OCI-LY7 (cell line): ENCODE measurements at regions not wholly inside any gene's neighbourhood (a gene's known extent, or its start where the extent isn't known, plus 50 kb on each side); places are given as distances from the start of the nearest gene placed in this dataset.

ENCODE experiments used
- BruUV-seq: library from RNA; stranded (reverse); fragments of 400-500 nt; replicated peaks from 2 replicates; lab custom pipeline; 2021; lab: Mats Ljungman, UMichigan
- CTCF ChIA-PET: fragments of 300-600 bp; sonication (Branson Sonifier 250); formaldehyde crosslinking; loops from one replicate; lab custom pipeline; 2022; ENCODE audit warnings: antibody characterized with exemption; ENCODE audit not compliant: unreplicated experiment; lab: Charles Lee
- POLR2A ChIA-PET: fragments of 300-600 bp; sonication (Branson Sonifier 250); formaldehyde crosslinking; loops from one replicate; lab custom pipeline; 2022; ENCODE audit warnings: antibody characterized with exemption; lab: Charles Lee
- DNase-seq: peaks from one replicate; pipeline ENCODE4 v3.0.0-alpha.2; 2015; ENCODE audit warnings: low spot score
- H2AFZ ChIP-seq: fragments of 200-600 bp; sonication (generic), shearing (Covaris generic); 2 replicates; pipeline ENCODE4 v1.6.1; 2014; ENCODE audit warnings: mild to moderate bottlenecking, antibody characterized with exemption, low read length, moderate library complexity
- H3K27ac ChIP-seq: fragments of 200-600 bp; sonication (generic); 2 replicates; pipeline ENCODE4 v1.5.1; 2014; ENCODE audit warnings: mixed run types, low read depth, mild to moderate bottlenecking, moderate library complexity, low read length, inconsistent platforms; ENCODE audit not compliant: poor library complexity, severe bottlenecking
- H3K36me3 ChIP-seq: fragments of 200-600 bp; sonication (generic); 2 replicates; pipeline ENCODE4 v1.6.1; 2014; ENCODE audit warnings: mild to moderate bottlenecking, antibody characterized with exemption, low read length, moderate library complexity, mixed read lengths; ENCODE audit not compliant: insufficient read depth
- H3K4me1 ChIP-seq: fragments of 200-600 bp; sonication (generic); 2 replicates; pipeline ENCODE4 v1.5.1; 2014; ENCODE audit warnings: mild to moderate bottlenecking, low read length; ENCODE audit not compliant: insufficient read depth, poor library complexity, severe bottlenecking
- H3K4me2 ChIP-seq: fragments of 200-600 bp; sonication (generic); 2 replicates; pipeline ENCODE4 v1.6.1; 2014; ENCODE audit warnings: mild to moderate bottlenecking, low read length
- H3K4me3 ChIP-seq: fragments of 200-600 bp; sonication (generic); 2 replicates; pipeline ENCODE4 v1.5.1; 2014; ENCODE audit warnings: mild to moderate bottlenecking, low read depth, low read length; ENCODE audit not compliant: poor library complexity, severe bottlenecking
- H3K79me2 ChIP-seq: fragments of 200-600 bp; sonication (generic); 2 replicates; pipeline ENCODE4 v1.6.1; 2016; ENCODE audit warnings: low read depth, mild to moderate bottlenecking, low read length, moderate library complexity, mixed read lengths; ENCODE audit not compliant: insufficient read depth
- H3K9me2 ChIP-seq: fragments of 200-600 bp; sonication (generic); 2 replicates; pipeline ENCODE4 v1.6.1; 2016; ENCODE audit warnings: mild to moderate bottlenecking, low read length, mixed read lengths; ENCODE audit not compliant: insufficient read depth
- H3K9me3 ChIP-seq: fragments of 200-600 bp; sonication (generic); 2 replicates; pipeline ENCODE4 v1.6.1; 2014; ENCODE audit warnings: mild to moderate bottlenecking, mixed run types, low read length, mixed read lengths
- H4K20me1 ChIP-seq: fragments of 200-600 bp; sonication (generic); 2 replicates; pipeline ENCODE4 v1.6.1; 2014; ENCODE audit warnings: mild to moderate bottlenecking, antibody characterized with exemption, low read length, moderate library complexity, mixed read lengths; ENCODE audit not compliant: insufficient read depth
- EZH2phosphoT487 ChIP-seq: fragments of 200-600 bp; sonication (generic); IDR thresholded peaks from 2 replicates; pipeline ENCODE4 v1.6.1; 2018; ENCODE audit warnings: low read depth, borderline replicate concordance, mild to moderate bottlenecking, mixed run types, antibody characterized with exemption, low read length, moderate library complexity, mixed read lengths
- intact Hi-C: fragments of 100-400 bp; cut with micrococcal nuclease; formaldehyde crosslinking; loops from one replicate; pipeline ENCODE4 v1.10.0; 2022; ENCODE audit not compliant: unreplicated experiment
- TF ChIP-seq, protein P1 (sequence below): fragments of 200-600 bp; sonication (generic); conservative IDR thresholded peaks from 2 replicates; pipeline ENCODE4 v1.5.1; 2014; ENCODE audit warnings: mild to moderate bottlenecking, antibody characterized with exemption, low read length, moderate library complexity, mixed read lengths

DNA sequence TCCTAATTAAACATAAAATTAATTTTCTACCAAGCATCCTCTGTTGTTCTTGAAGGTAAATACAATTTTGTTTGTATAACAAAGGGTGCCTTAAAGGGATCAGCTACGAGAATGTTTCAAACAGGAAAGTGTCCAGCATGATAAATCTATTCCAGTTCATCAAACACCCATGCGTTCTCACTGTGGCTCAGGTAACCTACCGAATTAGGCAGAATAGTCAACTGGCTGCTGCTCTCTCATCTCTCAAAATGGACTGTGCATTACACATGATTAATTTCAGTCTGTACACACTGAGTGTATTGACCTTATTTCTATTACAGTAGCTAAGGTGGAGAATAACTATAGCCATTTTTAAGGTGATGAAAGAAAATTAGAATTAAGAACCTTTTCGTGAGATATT, 127.5 kb upstream of the RMST start:
- intact Hi-C loops, result no loop called here
- TF ChIP-seq, protein P1, sequence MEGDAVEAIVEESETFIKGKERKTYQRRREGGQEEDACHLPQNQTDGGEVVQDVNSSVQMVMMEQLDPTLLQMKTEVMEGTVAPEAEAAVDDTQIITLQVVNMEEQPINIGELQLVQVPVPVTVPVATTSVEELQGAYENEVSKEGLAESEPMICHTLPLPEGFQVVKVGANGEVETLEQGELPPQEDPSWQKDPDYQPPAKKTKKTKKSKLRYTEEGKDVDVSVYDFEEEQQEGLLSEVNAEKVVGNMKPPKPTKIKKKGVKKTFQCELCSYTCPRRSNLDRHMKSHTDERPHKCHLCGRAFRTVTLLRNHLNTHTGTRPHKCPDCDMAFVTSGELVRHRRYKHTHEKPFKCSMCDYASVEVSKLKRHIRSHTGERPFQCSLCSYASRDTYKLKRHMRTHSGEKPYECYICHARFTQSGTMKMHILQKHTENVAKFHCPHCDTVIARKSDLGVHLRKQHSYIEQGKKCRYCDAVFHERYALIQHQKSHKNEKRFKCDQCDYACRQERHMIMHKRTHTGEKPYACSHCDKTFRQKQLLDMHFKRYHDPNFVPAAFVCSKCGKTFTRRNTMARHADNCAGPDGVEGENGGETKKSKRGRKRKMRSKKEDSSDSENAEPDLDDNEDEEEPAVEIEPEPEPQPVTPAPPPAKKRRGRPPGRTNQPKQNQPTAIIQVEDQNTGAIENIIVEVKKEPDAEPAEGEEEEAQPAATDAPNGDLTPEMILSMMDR, result no peak
- no peak for TF ChIP-seq EZH2phosphoT487
- H3K36me3 ChIP-seq, result no peaks in the 10 kb centered on the region
- H3K27ac ChIP-seq, result no peak overlapping the region
- no TSS peak for BruUV-seq
- no peaks in the 10 kb centered on the region for H3K9me2 ChIP-seq
- POLR2A ChIA-PET, result no interaction called here
- H3K4me3 ChIP-seq, result no peak overlapping the region
- no peaks in the 10 kb centered on the region for H3K4me1 ChIP-seq
- no peak overlapping the region for H3K4me2 ChIP-seq
- no peak for DNase-seq
- no peaks in the 10 kb centered on the region for H3K79me2 ChIP-seq
- no peaks in the 10 kb centered on the region for H3K9me3 ChIP-seq
- H4K20me1 ChIP-seq, result no peaks in the 10 kb centered on the region
- no peak overlapping the region for H2AFZ ChIP-seq
- CTCF ChIA-PET, result no interaction called here

DNA sequence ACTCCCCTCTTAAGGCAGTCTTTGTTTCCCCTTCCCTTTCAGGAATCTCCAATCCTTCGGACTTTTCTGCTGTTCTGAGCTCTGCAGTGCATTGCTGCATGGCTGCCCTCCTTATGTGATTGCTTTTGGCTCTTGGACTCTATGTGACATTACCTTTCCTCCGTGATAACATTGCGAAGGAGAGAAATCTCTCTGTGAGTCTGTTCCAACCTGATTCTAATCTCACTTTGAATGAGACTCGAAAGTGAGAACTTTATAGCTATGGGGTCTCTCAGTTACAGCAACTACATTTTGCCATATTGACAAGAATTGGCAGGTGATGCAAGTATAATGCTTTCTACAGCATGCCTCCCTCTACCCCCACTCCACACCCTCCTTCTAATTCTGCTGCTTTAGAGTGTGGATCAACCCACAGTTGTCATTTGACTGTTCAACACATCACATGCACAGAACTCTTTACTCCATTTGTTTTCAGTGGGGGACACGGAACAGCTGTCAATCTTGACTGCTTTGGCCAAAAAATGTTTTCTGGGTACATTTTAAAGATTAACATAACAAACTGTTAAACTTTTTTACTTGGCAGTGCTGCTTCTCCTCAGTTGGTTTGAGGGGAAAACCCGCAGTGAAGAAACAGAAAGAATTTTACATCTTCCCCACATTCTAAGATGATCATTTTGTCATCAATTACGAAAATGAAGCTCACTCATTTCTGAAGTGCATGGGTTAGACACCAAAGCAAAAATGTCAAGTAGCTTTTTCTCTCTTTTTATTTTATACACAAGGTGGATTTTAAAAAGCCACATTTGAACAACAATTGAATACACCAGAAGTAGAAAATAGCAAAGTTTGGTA, 125.5 kb upstream of the RMST start:
- CTCF ChIA-PET, result no interaction called here
- BruUV-seq, result no TSS peak
- TF ChIP-seq, protein P1, result no peak
- no peak for TF ChIP-seq EZH2phosphoT487
- POLR2A ChIA-PET, result interaction anchor here (0.7 to 1.0 kb wide), 2 partner anchors 15 to 201 kb away, joined by 3 read pairs; no protein-coding TSS in a partner anchor
- Histone ChIP-seq H3K4me3 (no peak overlapping the region), H3K79me2 (no peaks in the 10 kb centered on the region), H3K4me2 (no peak overlapping the region), H3K9me3 (no peaks in the 10 kb centered on the region), H3K9me2 (no peaks in the 10 kb centered on the region), H3K27ac (no peak overlapping the region), H2AFZ (no peak overlapping the region), H3K36me3 (no peaks in the 10 kb centered on the region), H3K4me1 (no peaks in the 10 kb centered on the region), H4K20me1 (no peaks in the 10 kb centered on the region)
- DNase-seq, result no peak
- intact Hi-C loops, result no loop called here

DNA sequence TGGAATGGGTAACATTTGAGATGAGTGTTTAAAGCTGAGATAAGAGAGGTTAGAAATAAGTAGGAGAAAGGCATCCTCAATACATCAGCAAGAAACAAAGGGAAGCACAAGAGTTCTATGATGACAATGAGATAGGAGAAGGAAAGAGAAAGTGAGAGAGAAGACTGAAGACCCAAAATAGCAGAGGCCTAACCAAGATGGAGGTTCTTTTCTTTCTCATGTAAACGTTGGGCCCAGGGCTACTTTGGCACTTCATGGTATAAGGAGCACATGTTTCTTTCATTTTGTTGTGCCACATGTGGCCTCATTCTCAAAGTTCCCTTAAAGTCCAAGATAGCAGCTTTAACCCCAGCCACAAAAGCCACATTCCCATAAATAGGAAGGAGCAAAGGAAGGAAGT, 120.5 kb upstream of the RMST start:
- CTCF ChIA-PET, result no interaction called here
- Histone ChIP-seq H3K27ac (no peak overlapping the region), H3K4me1 (no peaks in the 10 kb centered on the region), H3K4me2 (no peak overlapping the region), H3K4me3 (no peak overlapping the region), H2AFZ (no peak overlapping the region), H3K36me3 (no peaks in the 10 kb centered on the region), H4K20me1 (no peaks in the 10 kb centered on the region), H3K9me3 (no peaks in the 10 kb centered on the region), H3K79me2 (no peaks in the 10 kb centered on the region), H3K9me2 (no peaks in the 10 kb centered on the region)
- intact Hi-C loops, result no loop called here
- TF ChIP-seq, protein P1, result no peak
- TF ChIP-seq EZH2phosphoT487, result no peak
- POLR2A ChIA-PET, result interaction anchor here (0.6 kb wide), 1 partner anchor 9 kb away, joined by 3 read pairs; no protein-coding TSS in a partner anchor
- no TSS peak for BruUV-seq
- DNase-seq, result no peak
